HG03558 (cell line): ENCODE measurements at regions not wholly inside any gene's neighbourhood (a gene's known extent, or its start where the extent isn't known, plus 50 kb on each side); places are given as distances from the start of the nearest gene placed in this dataset.

Source experiments
- ATAC-seq: cut with Tn5 transposase; IDR thresholded peaks from one replicate; pipeline ENCODE4 v1.9.1; 2021; ENCODE audit warnings: moderate number of reproducible peaks; ENCODE audit not compliant: unreplicated experiment; ENCODE audit errors: extremely low read depth

GRCh38 chr5:4150067-4150466, 554.4 kb downstream of the IRX1 start:
- ATAC-seq, result no peak

- no peak for ATAC-seq
Measured at GRCh38 chr5:4156153-4156552, 560.5 kb downstream of the IRX1 start.

DNA sequence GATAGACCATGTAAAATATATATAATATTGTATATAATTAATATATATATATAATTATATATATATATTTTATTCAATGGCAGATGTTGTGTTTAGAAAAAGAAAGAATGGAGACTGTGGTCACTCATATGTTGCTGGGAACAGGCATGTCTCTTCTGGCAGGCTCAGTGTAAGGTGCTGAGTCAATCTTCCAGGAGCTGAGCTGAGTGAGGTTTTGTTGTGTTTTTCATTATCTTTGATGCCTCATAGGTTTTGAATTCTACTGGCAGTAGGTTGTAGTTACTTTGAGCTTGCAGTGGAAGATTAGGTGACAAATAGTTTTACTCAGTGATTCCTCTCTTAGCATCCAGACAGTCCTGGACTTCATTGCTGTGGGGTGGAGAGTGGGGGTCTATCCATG, 561.3 kb downstream of the IRX1 start:
- ATAC-seq, result no peak

DNA sequence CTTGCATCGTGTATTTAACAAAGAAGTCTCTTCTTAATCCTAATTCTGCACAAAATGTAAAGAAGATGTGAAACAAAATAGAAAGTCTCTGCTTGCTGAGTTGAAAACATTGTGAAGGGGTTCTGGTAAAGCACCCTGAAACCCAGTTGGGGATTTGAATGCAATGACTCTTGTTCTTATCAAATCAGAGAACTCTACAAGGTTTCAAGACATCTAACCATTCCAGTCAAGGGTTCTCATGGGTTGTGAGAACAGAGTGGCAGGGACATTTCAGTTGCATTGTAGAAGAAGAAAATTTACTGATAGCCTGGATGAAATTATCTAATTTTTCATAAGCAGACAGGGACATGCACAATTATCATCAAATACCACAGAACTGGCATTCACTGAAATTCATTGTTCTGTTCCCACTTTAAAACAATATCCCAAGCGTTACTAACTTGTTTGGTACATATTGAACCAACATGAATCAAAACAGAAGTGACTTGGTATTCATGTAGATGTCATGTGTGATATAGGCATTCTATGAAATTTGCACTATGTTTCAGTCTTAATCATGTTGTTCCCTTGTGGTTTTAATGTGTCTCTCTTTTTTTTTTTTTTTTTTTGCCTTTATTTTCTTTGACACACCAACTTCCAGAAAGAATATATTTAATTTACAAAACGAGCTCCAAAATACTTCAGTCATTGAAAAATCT, 563.3 kb downstream of the IRX1 start:
- no peak for ATAC-seq

DNA sequence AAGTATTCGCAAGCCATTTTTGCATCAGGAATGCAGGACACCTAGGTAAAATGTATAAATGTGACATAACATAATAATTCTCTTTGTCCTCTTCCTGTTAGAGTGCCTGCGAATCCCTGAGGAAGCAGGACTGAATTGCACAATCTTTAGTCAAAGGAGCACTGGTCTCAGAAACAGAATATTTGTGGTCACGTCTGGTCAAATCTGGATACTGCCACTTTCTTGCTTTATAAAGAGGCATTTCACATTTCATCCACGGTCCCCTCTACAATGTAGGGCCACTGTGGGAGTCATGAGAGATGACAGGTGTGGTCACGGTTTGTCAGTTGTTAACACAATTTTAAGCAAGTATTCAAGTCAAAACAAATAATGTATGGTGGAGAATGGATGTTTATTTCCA, 564.0 kb downstream of the IRX1 start:
- ATAC-seq, result no peak

DNA sequence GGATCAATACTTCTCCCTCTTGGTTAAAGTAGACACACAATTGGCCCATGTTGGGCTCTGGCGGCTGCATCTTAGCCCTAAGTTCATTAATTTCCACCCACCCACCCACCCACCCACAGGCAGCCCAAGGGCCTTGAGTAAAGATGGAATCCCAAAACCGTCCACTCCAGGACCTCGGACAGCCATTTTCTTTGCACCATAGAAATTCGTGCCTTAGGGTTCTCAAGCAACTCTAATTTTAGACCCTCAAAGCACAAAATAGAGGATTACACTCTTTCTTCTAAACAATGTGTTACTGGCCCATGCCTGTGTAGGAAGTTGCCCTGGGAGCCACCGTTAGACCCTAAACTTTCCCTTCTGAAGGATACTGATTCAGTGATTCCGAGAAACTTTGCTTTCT, 568.5 kb downstream of the IRX1 start:
- ATAC-seq, result no peak

GRCh38 chr5:4180703-4181102, 585.1 kb downstream of the IRX1 start:
- no peak for ATAC-seq

- ATAC-seq, result no peak
Measured at GRCh38 chr5:4182144-4182543, 586.5 kb downstream of the IRX1 start.

- no peak for ATAC-seq
Measured at GRCh38 chr5:4185127-4185526, 589.5 kb downstream of the IRX1 start.

GRCh38 chr5:4188704-4189103, 593.1 kb downstream of the IRX1 start:
- no peak for ATAC-seq

GRCh38 chr5:4189317-4189716, 593.7 kb downstream of the IRX1 start:
- no peak for ATAC-seq

GRCh38 chr5:4191041-4191440, 595.4 kb downstream of the IRX1 start:
- ATAC-seq, result no peak

DNA sequence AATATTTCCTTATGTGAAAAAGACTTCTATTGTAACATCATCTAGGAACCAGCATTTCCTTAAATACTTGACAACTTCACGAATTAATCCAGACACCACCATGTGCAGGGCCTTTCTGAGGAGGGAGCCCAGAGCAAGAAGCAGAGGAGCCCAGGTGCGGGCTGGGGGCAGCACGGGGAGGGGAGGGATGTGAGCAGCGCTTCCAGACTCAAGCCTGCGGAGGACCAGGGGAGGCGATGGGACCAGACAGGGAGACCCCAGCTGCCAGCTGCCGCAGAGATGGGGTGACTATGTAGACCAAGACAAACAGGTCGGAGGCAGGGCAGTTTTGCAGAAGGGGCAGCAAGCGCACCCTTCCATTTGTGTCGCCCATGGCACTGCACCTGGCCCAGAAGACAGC, 596.1 kb downstream of the IRX1 start:
- no peak for ATAC-seq

DNA sequence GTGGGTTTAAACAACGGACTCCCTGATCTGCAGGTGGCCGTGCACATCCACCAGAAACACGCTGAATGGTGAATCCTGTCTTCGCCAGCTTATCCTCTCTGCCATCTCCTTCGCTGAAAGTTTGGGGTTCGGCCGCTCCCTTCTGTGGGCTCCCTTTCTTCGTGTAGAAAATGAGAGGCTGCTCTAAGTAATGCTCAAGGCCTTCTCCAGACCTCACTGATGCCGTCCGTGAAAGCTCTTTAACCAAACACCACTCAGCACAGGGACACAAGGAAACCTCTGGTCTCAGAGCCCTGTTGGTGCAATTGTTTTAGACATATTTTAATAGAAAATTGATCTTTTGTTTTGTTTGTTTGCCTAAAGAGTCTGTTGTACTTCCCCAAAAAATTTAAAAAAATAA, 596.5 kb downstream of the IRX1 start:
- ATAC-seq, result no peak

DNA sequence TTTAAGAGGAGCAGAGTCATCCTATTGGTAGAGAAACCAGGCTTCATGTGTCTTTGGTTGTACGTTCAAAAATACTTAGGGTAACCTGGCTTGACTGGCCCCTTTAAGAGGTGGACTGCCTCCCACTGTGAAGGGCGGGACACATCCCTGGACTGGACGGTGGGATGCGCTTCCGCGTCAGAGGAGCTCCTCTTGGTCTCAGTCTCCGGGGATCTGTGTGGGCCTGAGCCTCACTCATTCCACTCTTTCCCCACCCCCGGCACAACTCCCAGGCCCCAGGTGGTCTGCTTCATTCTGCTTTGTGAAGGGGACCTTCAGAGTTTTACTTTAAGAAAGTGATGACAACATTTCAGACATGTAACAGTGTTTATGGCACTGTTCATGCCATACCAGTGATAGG, 601.1 kb downstream of the IRX1 start:
- no peak for ATAC-seq

DNA sequence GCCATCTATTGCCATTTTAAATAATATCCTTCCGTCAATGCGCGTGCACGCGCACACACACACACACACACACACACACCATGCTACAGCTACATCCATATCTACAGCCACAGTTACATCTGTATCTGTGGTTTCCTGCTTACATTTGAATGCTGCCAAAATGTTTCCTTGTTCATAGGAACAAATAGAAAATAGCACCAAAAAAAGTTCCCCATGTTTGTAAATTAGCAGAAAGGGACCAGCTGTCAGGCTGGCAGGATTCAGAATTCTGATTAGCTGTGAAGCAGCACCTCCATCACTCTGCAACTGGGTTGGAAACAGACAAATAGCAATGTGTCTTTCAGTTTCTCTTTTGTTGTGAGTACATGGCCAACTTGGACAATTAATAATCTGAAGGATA, 601.5 kb downstream of the IRX1 start:
- ATAC-seq, result no peak

DNA sequence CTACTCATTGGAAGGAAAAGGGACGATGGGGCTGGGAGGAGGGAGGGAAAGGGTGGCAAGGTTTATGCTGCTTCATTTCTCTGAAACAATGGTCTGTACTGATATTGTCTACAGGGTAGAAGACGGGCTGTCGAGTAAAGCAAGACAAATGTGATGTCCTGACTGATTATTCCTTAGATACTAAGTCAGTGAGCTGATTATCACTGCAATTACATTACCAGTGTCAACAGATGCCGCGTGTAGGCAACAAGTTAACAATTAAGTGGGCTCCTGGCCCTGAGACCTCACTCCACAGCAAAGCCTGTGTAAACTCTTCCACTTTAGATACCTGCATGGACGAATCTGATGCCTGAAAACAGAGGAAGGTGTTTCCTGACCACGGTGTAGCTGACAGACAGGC, 602.8 kb downstream of the IRX1 start:
- ATAC-seq, result no peak

- ATAC-seq, result no peak
Measured at GRCh38 chr5:4199049-4199841, 603.6 kb downstream of the IRX1 start.

- no peak for ATAC-seq
Measured at GRCh38 chr5:4203146-4203545, 607.5 kb downstream of the IRX1 start.

GRCh38 chr5:4204276-4205141, 608.9 kb downstream of the IRX1 start:
- ATAC-seq, result no peak

DNA sequence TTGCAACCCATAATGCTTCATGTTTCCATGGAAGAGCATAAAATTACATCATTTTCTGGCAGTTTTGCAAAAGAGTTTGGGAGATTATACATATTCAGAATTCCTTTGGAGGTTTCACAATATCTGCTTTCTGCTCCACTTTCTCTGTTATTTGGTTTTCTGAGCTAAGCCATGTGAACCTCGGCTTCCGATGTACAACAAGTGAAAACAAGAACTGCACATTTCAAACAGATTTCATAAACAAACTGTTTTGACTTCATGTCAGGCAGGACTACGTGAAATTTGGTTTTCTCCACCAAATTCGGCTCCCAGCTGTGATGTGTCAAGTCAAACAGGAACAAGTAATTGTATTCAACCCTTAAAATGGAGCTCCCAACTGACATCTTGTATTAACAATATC, 609.8 kb downstream of the IRX1 start:
- ATAC-seq, result no peak
